ENCODE measurements at regions not wholly inside any gene's neighbourhood (a gene's known extent, or its start where the extent isn't known, plus 50 kb on each side); places are given as distances from the start of the nearest gene placed in this dataset.

DNA sequence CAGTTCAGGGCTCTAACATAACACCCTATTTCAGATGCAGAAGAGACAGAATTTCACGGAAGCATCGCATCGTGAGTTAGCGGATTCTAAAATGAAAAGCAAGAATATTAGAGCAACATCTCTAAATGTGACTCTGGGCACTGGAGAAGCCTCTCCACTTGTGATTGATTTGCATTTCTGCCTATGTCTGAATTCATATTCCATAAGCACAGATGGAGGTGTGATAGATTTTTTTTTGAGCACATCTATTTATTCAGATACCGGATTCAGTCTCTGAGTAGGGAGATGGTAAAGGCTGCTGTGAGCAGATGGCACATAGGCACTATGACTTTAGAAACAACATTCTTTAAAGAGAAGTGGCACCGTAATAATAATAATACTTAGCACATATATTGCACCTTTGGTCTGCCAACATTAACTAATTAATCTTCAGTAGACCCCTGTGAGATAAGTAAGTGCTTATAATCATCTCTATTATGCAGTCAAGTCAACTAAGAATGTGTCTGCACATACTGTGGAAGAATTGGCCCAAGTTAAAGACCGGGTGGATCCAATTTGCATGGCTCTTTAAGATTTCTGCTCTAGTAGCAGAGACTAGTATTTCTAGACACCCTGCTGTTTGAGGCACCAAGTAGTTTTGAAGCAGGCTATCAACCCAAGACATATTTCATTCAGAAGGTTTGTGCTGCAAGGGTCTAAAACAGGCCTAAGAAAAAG lies 685.0 kb downstream of the CETN3 start:
- TF ChIP-seq, protein P1, sequence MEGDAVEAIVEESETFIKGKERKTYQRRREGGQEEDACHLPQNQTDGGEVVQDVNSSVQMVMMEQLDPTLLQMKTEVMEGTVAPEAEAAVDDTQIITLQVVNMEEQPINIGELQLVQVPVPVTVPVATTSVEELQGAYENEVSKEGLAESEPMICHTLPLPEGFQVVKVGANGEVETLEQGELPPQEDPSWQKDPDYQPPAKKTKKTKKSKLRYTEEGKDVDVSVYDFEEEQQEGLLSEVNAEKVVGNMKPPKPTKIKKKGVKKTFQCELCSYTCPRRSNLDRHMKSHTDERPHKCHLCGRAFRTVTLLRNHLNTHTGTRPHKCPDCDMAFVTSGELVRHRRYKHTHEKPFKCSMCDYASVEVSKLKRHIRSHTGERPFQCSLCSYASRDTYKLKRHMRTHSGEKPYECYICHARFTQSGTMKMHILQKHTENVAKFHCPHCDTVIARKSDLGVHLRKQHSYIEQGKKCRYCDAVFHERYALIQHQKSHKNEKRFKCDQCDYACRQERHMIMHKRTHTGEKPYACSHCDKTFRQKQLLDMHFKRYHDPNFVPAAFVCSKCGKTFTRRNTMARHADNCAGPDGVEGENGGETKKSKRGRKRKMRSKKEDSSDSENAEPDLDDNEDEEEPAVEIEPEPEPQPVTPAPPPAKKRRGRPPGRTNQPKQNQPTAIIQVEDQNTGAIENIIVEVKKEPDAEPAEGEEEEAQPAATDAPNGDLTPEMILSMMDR (IDR thresholded peaks at IDR 0.05; ENCODE audit: control extremely low read depth, extremely low read depth): no peak
- H3K4me3 ChIP-seq: no peak overlapping the region
- DNase-seq (no peak), ATAC-seq (ENCODE audit: insufficient read depth, low FRiP score) (no peak)
- no peaks in the 10 kb centered on the region for H3K36me3 ChIP-seq (ENCODE audit: control insufficient read depth in 4 of 4, insufficient read depth in 4 of 4, low read length in 4 of 4)
- WGBS, 2 donors: 95 to 97% methylated on average over 7 of the region's 7 CpGs
- H3K9ac ChIP-seq (ENCODE audit: insufficient read depth in 1 of 2, low read length in 2 of 2): no peak overlapping the region
- no peaks in the 10 kb centered on the region for H3K27me3 ChIP-seq (ENCODE audit: control insufficient read depth in 3 of 3, insufficient read depth in 3 of 3, low read length in 2 of 3)
- H3K27ac ChIP-seq (ENCODE audit: low read depth in 1 of 2, low read length in 1 of 2): no peak overlapping the region
- H3K4me1 ChIP-seq (ENCODE audit: control insufficient read depth in 5 of 5, insufficient read depth in 5 of 5, low read length in 5 of 5): peaks cover 0 to 16% (median 6%) of the 10 kb centered on the region in 5 donors
- H3K9me3 ChIP-seq (ENCODE audit: control insufficient read depth in 4 of 4, insufficient read depth in 3 of 4, low read length in 3 of 4): no peaks in the 10 kb centered on the region

DNA sequence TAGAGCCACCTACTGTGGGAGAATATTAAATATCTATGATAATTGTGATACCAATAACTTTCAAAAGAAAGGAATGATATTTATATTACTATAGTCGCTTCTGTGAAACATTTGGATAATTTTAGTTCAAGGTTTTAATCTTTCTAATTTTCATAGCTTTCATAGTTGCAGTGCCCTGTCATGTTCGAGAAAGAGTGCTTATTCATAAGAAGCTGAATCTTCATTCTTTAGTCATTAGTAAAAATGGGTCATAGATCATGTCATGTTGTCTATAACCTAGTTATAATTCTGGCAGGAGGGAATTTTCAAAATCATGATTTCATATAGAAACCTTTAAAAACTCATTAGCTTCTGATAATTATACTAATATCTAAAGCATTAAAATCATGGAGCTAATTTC lies 685.6 kb downstream of the CETN3 start:
- Histone ChIP-seq H3K4me1 (ENCODE audit: control insufficient read depth in 5 of 5, insufficient read depth in 5 of 5, low read length in 5 of 5) (peaks cover 0 to 10% (median 6%) of the 10 kb centered on the region in 5 donors), H3K27me3 (ENCODE audit: control insufficient read depth in 3 of 3, insufficient read depth in 3 of 3, low read length in 2 of 3) (no peaks in the 10 kb centered on the region), H3K36me3 (ENCODE audit: control insufficient read depth in 4 of 4, insufficient read depth in 4 of 4, low read length in 4 of 4) (no peaks in the 10 kb centered on the region), H3K9me3 (ENCODE audit: control insufficient read depth in 4 of 4, insufficient read depth in 3 of 4, low read length in 3 of 4) (no peaks in the 10 kb centered on the region), H3K9ac (ENCODE audit: insufficient read depth in 1 of 2, low read length in 2 of 2) (no peak overlapping the region), H3K27ac (ENCODE audit: low read depth in 1 of 2, low read length in 1 of 2) (no peak overlapping the region), H3K4me3 (no peak overlapping the region)
- no peak for DNase-seq
- TF ChIP-seq, protein P1 (IDR thresholded peaks at IDR 0.05; ENCODE audit: control extremely low read depth, extremely low read depth): no peak
- WGBS, 2 donors: 82 to 88% methylated on average over 2 of the region's 2 CpGs
- ATAC-seq (ENCODE audit: insufficient read depth, low FRiP score): no peak

DNA sequence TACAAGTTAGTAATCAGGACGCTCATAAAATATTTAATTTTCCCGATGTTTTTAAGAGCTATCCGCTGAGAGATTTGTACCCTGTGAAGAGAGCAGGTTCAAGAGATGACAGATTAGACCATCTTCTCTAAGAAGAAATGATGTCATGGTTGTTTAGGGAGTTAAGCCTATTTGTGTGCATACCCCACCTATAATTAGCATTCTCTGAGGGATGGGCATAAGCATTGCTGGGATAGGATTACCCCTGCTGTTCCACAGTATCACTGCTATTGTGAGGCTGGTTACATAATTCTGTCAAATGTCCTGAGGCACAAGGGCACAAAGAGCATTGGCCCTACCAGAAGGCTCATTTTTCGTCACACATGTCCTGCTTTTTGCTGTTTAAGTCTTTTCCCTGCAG lies 687.0 kb downstream of the CETN3 start:
- no peaks in the 10 kb centered on the region for H3K36me3 ChIP-seq (ENCODE audit: control insufficient read depth in 4 of 4, insufficient read depth in 4 of 4, low read length in 4 of 4)
- no peak for ATAC-seq (ENCODE audit: insufficient read depth, low FRiP score)
- no peak overlapping the region for H3K4me3 ChIP-seq
- DNase-seq: no peak
- WGBS, 2 donors: 91 to 92% methylated on average over 4 of the region's 4 CpGs
- H3K9me3 ChIP-seq (ENCODE audit: control insufficient read depth in 4 of 4, insufficient read depth in 3 of 4, low read length in 3 of 4): no peaks in the 10 kb centered on the region
- H3K27ac ChIP-seq (ENCODE audit: low read depth in 1 of 2, low read length in 1 of 2): no peak overlapping the region
- H3K4me1 ChIP-seq (ENCODE audit: control insufficient read depth in 5 of 5, insufficient read depth in 5 of 5, low read length in 5 of 5): no peaks in the 10 kb centered on the region
- TF ChIP-seq, protein P1 (IDR thresholded peaks at IDR 0.05; ENCODE audit: control extremely low read depth, extremely low read depth): no peak
- H3K9ac ChIP-seq (ENCODE audit: insufficient read depth in 1 of 2, low read length in 2 of 2): no peak overlapping the region
- no peaks in the 10 kb centered on the region for H3K27me3 ChIP-seq (ENCODE audit: control insufficient read depth in 3 of 3, insufficient read depth in 3 of 3, low read length in 2 of 3)

DNA sequence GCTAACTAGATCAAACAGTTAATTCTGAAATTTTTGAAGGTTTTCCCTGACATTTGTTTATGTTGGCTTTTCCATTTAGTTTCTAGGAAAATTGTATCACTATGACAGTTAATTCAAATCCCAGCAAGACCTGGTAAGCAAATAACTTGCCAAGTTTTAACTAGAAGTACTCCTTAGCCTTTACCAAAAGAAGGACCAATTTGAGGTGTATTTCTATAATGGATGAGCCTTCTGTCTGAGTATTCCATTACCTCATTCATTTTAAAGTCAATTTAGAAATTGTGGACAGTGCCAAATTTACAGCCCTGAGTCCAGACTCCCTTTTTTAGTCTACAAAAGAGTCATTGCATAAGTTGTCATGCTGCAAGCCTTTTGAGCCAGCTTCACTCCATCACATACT lies 687.6 kb downstream of the CETN3 start:
- Histone ChIP-seq H3K4me3 (no peak overlapping the region), H3K27me3 (ENCODE audit: control insufficient read depth in 3 of 3, insufficient read depth in 3 of 3, low read length in 2 of 3) (no peaks in the 10 kb centered on the region), H3K9me3 (ENCODE audit: control insufficient read depth in 4 of 4, insufficient read depth in 3 of 4, low read length in 3 of 4) (no peaks in the 10 kb centered on the region), H3K27ac (ENCODE audit: low read depth in 1 of 2, low read length in 1 of 2) (no peak overlapping the region), H3K4me1 (ENCODE audit: control insufficient read depth in 5 of 5, insufficient read depth in 5 of 5, low read length in 5 of 5) (no peaks in the 10 kb centered on the region), H3K36me3 (ENCODE audit: control insufficient read depth in 4 of 4, insufficient read depth in 4 of 4, low read length in 4 of 4) (no peaks in the 10 kb centered on the region), H3K9ac (ENCODE audit: insufficient read depth in 1 of 2, low read length in 2 of 2) (no peak overlapping the region)
- TF ChIP-seq, protein P1 (IDR thresholded peaks at IDR 0.05; ENCODE audit: control extremely low read depth, extremely low read depth): no peak
- ATAC-seq (ENCODE audit: insufficient read depth, low FRiP score) (no peak), DNase-seq (no peak)

Data from lung (tissue), 11 donors.